DND-41 (cell line): ENCODE measurements at regions not wholly inside any gene's neighbourhood (a gene's known extent, or its start where the extent isn't known, plus 50 kb on each side); places are given as distances from the start of the nearest gene placed in this dataset.

Source experiments
- EZH2 ChIP-seq: IDR thresholded peaks from 3 replicates; pipeline ENCODE4 v1.6.1; 2012; ENCODE audit warnings: borderline replicate concordance, low read depth, mild to moderate bottlenecking, moderate library complexity, low read length, inconsistent platforms; ENCODE audit not compliant: severe bottlenecking
- TF ChIP-seq, protein P1 (sequence below): IDR thresholded peaks from 2 replicates; pipeline ENCODE4 v1.5.1; 2012; ENCODE audit warnings: borderline replicate concordance, low read length, moderate library complexity, mild to moderate bottlenecking; ENCODE audit not compliant: poor library complexity, severe bottlenecking; ENCODE audit errors: extremely low read depth

DNA sequence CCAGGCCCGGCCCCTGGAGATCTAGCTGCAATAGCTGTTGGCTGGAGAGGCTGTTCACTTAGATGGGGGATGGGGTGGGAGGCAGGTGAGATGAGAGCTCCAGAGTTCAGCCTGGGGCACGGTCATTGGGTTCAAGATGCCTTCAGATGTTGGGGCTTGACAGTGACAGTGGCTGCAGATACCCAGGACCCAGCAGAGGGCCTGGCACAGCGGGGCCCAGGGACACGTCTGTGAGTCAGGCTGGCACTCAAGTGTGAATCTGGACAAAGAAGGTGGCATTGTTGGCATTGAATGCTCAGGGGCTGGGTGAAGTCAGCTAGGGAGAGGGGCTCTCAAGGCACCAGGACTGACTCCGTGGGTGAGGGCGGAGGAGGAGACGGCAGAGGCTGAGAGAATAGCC, 328.1 kb downstream of the SEC14L1 start:
- TF ChIP-seq EZH2, result no peak
- TF ChIP-seq, protein P1, sequence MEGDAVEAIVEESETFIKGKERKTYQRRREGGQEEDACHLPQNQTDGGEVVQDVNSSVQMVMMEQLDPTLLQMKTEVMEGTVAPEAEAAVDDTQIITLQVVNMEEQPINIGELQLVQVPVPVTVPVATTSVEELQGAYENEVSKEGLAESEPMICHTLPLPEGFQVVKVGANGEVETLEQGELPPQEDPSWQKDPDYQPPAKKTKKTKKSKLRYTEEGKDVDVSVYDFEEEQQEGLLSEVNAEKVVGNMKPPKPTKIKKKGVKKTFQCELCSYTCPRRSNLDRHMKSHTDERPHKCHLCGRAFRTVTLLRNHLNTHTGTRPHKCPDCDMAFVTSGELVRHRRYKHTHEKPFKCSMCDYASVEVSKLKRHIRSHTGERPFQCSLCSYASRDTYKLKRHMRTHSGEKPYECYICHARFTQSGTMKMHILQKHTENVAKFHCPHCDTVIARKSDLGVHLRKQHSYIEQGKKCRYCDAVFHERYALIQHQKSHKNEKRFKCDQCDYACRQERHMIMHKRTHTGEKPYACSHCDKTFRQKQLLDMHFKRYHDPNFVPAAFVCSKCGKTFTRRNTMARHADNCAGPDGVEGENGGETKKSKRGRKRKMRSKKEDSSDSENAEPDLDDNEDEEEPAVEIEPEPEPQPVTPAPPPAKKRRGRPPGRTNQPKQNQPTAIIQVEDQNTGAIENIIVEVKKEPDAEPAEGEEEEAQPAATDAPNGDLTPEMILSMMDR, result no peak
